ENCODE measurements at regions not wholly inside any gene's neighbourhood (a gene's known extent, or its start where the extent isn't known, plus 50 kb on each side); places are given as distances from the start of the nearest gene placed in this dataset.
A peak's percentile ranks its signal among the peaks of the same experiment; 100 is the strongest.

DNA sequence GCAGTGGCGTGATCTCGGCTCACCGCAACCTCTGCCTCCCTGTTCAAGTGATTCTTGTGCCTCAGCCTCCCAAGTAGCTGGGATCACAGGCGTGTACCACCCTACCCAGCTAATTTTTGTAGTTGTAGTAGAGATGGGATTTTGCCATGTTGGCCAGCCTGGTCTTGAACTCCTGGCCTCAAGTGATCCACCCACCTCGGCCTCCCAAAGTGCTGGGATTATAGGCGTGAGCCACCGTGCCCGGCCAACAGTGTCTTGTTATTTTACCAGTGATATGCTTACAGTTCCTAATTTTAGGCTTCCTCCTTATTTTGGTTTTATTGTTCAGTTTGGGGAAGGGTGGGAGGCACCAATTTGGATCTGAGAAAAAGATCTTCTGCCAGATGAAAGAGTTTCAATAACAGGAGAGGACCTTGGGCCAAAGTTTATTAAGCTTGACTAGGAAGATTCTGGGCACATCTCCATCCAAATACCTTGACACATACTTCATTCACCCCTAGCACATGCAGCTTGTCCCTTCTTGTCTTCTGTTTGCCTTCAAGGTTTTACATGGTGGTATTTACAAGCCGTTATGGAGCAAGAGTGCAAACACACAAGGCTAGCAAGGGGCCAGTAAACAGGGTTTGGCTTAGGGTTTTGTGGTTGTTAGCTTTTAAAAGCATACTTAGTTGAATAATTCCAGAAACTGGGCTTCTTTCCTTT is 168.1 kb upstream of the DMRT1 start:
- no peak for DNase-seq (ENCODE audit: low spot score)

DNA sequence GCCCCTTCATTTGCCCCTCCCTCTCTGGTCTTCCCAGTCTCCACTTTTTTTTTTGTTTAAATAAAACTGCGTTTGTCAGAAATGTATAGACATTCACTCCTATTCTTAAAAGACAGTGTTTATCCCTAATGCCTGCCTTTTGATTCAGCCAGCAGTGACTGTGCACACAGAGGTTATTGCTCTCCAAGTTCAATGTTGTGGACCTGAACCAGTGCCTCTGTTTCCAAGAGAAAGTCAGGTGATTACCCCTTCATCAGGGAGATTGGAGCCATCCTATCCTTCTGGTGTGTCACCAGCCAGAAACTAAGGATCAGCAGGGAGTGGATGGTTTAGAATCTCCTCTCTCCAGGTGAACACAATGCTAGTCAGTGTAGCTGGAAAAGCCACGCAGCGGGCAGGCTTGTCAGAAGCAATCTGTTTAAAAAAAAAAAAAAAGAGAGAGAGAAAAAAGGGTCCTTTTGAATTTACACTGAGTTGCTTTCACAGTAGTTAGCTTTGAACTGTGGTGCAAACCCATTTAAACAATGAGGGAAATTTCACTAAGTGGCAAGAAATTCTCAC is 167.5 kb upstream of the DMRT1 start:
- no peak for DNase-seq (ENCODE audit: low spot score)

DNA sequence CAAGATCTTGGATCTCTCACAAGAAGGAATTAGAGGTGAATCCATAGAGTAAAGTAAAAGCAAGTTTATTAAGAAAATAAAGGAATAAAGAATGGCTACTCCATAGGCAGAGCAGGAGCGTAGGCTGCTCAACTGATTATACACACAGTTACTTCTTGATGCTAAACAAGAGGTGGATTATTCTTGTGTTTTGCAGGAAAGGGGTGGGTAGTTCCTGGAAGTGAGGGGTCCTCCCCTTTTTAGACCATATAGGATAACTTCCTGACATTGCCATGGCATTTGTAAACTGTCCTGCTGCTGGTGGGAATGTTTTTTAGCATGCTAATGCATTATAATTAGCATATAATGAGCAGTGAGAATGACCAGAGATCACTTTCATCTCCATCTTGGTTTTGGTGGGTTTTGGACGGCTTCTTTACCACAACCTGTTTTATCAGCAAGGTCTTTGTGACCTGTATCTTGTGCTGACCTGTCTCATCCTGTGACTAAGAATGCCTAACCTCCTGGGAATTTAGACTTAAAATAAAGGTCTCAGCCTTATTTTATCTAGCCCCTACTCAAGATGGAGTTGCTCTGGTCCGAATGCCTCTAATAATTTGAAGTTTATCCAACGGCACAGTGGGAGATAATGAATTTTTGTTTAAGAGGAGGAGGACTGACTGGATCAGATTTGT is 165.7 kb upstream of the DMRT1 start:
- no peak for DNase-seq (ENCODE audit: low spot score)

DNA sequence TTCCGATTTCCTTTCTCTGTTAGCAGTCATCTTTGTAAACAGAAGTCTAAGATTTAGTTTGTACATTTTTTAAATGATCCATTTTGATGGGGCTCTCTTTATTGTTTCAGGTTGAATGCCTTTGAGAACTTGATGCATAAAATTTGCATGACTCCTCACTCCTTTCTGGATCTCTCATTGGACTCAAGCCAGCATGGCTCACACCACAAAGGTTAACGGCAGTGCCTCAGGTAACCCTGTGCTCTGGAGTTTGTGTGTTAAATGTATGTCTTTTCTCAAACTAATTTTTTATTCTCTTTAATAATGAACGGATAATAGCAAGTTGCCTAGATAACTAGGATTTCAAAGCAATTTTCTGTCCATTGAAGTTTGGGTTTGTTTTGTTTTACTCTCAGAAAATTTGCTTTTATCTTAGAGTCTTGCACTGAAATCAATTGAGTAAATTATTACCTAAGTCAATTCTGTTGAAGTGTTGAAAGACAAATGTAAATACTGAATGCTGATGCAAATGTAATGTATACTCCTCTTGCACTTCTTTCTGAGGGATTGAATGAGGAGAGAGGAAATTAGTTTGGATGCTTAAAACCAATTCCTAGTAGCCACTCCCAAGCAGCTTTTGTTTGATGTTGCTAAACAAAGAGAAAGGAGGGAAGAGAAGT is 164.6 kb upstream of the DMRT1 start:
- DNase-seq (ENCODE audit: low spot score) = no peak

DNA sequence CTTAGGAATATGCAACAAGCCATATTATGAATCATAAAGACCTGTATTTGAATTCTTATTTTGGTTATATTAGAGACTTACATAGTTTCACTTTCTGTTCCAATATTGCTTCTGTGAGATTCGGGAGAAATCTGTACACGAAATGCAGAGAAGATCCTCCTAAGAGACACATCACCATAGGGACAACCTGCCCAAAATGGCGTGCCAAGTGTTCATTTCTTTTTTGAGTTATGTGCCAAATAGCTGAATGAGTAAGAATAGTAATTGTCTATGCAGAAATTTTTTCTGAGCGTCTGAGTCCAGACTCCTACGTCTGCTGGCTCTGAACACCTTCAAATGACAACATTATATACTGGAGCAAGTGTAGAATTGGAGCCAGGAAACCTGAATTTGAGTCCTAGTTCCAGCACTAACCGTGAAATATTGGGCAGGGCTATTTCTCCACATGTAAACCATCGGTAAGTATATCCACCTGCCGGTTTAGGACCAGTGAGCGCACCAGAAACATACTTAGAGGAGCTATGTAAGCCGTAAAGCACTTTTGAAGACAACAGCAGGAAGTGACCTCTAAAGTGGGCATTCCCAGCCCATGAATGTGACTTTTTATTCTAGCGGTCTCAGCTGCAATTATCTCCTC is 163.9 kb upstream of the DMRT1 start:
- peak; percentile 17 for DNase-seq (ENCODE audit: low spot score)

DNA sequence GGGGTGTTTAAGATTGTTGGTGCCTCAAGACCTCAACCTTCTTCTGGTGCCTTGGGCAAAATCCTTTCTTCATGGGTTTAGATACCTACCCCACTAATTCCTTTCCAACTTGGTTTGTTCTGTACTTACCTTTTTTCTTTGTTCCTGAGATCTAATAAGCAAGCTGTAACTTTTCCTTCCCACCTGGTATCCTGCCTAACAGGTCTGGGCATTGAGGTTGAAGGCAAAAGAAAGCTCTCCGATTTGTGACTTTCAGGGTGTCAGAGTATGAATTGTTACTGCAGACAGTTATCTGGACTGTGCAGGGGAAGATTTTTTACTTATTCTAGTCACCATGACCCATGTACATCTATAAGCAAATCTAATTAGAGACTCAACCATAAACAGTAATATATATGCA is 162.6 kb upstream of the DMRT1 start:
- no peak for DNase-seq (ENCODE audit: low spot score)

DNA sequence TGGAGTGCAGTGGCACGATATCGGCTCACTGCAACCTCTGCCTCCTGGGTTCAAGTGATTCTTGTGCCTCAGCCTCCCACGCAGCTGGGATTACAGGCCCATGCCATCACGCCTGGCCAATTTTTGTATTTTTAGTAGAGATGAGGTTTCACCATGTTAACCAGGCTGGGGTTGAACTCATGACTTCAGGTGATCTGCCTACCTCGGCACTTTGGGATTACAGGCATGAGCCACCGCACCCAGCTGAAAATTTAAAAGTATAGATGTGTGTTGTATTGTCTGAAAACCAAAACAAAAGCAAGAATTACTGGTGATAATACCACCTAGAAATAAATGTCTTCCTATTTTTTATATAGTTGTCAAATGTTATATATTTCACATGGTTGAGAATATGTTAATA is 162.0 kb upstream of the DMRT1 start:
- DNase-seq (ENCODE audit: low spot score) = no peak

DNA sequence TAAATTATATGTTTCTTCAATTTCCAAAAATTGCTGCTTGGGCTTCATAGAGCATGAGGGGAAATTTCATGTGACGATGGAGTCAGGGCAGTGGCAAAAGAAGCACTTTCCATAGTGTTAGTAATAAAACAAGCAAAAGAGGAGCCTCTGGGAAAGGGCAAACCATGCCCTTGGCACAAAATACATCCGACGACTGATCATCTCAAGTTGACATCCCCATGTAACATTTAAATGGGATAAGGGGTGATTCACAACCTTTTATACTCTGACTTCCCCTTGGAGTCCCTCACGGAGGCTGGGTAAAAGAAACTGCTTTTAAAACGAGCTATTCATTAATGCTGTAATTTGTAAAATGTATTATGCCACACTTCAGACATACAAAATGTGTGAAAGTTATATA is 161.4 kb upstream of the DMRT1 start:
- no peak for DNase-seq (ENCODE audit: low spot score)

DNA sequence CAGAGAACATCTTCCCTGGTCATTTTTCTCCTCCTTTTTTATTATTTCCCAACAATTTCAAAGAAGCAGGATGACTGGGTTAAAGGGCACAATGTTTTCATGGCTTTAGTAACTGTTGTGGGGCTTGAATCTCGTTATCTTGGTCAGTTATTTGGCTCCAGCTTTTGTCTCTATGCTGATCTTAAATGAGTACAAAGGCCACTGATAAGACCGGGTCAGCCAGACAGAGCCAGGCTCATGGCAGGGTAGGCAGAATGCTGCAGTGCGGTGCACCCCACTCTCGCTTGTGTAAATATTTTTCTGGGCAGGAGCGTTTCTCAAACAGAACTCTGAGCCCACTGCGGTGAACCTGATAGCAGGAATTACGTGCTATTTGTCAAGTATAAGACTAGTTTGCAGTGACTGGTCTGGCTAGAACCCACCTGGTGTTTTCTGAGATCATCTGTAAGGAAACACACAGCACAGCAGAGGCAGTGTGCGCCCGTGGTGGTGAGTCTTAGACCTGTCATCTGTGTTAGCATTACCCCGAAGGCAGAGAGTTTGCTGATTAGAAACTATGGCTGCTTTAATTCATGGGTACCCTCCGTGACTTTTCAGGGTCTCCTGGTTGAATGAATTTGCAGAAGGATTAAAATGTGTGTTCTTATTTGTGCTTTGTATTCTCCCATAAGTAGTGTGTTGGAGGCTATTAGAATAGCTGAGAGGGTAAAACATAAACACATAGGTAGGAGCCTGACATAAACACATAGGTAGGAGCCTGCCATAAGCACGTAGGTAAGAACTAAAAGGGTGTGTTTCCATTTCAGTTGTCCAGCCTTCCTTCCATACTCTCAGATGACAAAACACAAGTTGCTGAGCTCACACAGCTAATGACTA is 158.6 kb upstream of the DMRT1 start:
- DNase-seq (ENCODE audit: low spot score) = no peak

DNA sequence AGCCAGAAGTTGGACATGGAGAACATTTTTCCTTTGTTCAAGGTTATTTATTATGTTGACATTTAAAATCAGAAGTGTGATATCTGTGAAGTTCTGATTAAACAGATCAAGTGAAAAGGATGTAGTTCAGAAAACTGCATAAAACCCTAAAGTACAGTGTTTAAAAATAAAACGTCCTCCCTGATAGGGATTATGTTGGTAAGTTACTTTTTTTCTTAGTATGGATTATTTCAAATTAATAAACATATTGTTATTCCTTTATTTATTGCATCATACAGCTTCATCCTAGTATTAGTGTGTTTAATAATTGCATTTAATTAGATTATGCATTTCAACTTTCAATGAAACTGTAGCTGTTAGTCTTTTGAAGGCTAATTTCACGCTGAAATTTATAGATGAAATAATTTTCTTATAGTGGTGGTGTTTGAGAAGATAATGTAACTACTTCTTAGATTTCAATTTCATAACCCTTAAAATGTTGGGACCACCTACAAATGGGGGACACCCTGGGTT is 157.9 kb upstream of the DMRT1 start:
- DNase-seq (ENCODE audit: low spot score) = no peak

DNA sequence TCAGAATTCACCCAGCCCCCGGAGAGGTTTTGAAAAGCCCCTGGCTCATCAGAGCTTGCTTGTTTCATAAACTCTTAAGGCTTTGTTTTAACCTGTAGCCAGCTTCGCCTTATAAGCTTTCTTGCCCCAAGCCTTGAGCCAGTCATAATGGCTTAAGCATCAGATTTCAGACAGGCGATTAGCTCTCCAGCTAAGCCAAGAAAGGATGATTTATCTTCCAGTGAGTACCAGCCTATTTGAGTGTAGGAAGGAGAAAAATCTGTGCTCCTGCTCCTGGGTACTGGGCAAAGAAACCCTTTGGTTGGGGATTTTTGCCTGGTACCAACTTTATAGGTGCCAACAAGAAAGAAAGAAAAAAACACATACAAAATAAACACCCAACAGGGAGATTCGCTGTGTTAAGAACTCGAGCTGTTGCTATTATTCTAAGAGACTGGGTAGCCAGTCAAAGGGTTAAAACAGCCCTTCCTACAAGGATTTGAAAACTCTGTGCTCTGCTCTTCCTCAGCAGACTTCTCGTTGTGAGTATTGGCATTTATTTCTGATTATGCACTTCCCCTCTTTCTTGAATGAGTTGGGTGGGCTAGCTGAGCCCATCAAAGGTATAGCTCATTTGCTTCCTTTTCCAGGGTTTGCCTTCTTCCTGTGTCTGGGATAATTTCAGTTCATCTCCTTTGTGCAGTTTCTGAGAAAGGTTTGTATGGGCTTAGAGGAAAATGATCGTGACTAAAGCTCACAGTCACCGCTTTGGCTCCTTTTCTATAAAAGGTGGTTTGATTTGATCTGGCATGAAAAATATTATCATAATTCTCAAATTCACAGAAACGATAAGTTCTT is 157.2 kb upstream of the DMRT1 start:
- peak; percentile 31 for DNase-seq (ENCODE audit: low spot score)

DNA sequence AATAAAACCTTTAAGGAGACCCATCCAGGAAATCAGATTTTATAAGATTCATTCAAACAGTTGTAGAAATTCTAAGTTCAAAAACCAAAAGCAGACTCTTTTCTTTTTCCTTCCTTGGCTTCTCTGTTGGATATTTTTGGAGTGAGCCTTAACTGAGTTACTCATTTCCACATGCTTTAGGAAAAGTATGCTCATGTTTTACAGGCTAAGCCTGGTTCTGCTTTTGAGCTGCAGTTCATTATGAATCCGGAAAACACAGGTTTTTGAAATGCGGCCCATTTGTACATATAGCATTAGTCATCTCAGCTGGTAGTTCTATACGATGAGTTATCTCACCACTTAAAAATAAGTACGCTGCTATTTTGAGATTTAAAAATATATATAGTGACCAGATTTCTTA is 156.6 kb upstream of the DMRT1 start:
- peak; percentile 41 for DNase-seq (ENCODE audit: low spot score)

DNA sequence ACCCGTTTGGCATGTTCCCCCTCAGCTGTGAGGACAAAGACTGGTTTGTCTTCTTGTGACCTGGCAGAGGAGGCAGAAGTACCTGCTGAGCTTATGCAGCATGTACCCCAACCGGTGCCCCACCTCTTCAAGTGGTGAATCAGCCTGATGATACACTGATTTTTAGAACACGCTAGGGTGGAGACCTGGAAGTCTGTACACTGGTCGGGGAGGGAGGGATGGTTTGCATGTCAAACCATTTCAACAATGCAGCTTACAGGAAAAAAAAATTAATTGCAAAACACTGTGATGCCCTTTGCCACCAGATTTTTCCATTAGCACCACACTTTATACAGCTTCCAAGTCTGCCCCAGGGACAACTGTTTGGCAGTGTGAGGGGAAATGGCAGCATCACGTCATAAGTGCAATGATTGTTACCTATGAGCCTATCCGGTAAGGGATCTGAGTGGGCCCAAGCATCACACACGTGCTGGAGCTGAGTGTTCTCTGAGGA is 155.1 kb upstream of the DMRT1 start:
- DNase-seq (ENCODE audit: low spot score) = no peak

DNA sequence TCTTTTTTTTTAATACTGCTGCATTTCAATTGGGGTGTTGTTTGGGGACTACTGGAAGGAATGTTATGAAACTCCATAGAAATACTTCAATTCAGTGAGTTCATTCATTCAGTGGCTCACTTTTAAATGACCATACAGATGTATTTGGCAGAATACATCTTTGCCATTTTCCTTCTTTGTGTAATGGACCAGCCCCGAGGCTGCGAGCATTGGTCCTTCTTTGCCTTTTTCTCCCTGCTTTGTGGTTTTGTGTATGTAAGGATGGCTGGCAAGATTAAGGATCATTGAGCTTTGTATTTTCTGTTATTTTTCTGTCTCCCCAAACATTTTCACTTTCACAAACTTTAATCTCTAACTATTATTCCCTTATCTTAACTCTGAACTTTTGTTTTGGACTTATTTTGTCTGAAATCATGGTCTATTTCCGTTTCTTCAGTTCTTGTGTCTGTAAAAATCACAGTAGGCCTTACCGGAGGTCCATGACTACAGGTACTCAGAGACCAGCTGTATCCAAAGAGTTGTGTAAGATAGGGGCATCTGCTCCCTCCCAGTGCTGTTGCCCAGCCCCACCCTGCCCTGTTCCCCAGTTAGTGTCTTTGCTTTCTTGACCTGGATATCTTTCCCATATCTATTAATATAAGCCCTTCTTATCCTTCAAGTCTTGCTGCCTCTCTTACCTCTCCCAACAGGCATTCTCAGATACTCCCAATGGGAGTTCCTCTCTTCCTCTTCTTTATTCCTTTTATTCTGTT is 154.3 kb upstream of the DMRT1 start:
- no peak for DNase-seq (ENCODE audit: low spot score)

DNA sequence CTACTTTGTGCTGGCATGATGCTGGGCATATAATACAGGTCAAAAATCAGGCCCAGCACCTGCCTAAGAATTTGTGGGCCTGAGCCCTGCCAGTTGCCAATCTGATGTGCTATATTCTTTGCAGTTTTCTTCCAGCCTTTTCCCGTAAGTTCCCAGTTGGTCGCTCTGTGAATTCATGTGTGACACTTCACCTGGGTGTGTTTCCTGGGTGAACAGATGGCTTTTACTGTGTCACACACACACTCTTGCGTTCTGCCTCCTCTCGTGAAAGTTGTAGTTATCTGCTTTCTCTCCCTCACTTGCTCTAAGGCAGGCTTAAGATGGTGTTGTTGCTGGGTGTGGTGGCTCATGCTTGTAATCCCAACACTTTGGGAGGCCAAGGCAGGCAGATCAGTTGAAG is 153.5 kb upstream of the DMRT1 start:
- DNase-seq (ENCODE audit: low spot score) = no peak

DNA sequence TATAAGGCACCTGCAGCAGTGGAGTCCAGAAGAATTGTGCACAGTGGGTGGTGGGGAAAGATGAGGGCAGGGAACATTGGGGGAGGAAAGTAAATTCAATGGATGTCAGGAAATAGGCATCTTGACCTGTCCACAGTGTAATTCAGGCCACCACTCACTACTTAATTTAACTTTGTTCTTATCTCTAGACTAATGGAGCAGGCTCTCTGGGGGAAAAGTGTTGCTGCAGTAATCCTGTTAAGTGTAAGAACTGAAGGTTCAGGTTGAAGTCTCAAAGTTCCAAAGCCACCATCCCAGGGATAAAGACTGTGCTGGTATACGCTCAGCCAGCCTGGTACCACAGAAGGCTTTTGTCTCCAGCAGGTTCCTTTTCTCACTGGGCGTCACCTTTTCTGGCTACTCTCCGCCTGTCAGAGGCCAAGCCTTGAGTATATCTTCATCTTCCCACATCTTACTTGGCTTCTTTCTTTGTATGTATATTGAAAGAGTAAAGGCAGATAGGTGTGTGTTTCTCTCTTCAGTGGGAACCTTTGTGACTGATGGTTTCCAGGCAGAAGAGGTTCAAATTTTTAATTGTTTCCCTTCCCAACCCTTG is 150.9 kb upstream of the DMRT1 start:
- DNase-seq (ENCODE audit: low spot score) = no peak

DNA sequence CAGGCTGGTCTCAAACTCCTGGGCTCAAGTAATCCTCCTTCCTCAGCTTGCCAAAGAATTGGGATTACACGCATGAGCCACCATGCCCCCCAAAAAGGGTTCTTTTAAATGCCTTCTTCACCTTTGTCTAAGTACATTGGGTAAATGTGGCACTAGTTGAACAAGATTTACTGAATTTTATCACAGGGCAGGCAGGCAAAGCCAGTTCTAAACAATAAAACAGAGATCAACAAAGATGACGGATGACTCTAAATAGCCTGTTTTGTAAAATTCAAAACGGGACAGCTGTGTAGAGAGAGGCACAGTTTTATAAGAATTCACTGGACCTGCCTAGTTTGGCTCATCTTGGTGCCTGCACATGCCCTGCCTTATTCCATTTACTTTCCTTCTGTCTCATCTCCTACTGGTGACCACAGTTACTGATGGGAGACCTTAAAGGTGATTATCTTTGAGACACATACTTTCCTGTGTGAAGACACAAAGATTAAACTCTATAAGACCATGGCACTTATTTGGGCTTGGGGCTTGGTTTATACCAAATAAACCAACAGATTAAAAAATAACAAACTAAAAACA is 149.6 kb upstream of the DMRT1 start:
- no peak for DNase-seq (ENCODE audit: low spot score)

DNA sequence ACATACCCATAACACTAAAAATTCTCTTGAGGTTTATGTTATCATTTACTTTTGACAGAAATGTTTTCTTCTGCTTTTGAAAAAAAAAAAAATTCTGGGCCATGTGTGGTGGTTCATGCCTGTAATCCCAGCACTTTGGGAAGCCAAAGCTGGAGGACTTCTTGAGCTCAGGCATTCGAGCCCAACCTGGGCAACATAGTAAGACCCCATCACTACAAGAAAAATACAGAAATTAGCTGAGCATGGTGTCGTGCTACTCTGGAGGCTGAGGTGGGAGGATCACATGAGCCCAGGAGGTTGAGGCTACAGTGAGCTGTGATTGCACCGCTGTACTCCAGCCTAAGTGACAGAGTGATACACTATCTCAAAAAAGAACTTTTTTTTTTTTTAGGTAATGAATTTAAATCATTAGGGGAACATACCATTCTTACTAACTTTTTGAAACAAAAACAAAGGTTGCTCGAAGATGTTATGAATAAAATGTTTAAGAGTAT is 148.8 kb upstream of the DMRT1 start:
- no peak for DNase-seq (ENCODE audit: low spot score)
